ENCODE measurements at regions not wholly inside any gene's neighbourhood (a gene's known extent, or its start where the extent isn't known, plus 50 kb on each side); places are given as distances from the start of the nearest gene placed in this dataset.

GRCh38 chr3:22942981-22943380 is 260.1 kb upstream of the UBE2E2 start:
- Histone ChIP-seq H3K36me3 (ENCODE audit: insufficient read depth, low read length) (no peaks in the 10 kb centered on the region), H3K27me3 (ENCODE audit: insufficient read depth, low read length) (no peaks in the 10 kb centered on the region), H3K4me1 (ENCODE audit: insufficient read depth, low read length) (no peaks in the 10 kb centered on the region), H3K9me3 (ENCODE audit: insufficient read depth, low read depth, low read length) (no peaks in the 10 kb centered on the region), H3K9ac (ENCODE audit: low read depth, low read length) (no peak overlapping the region), H3K27ac (ENCODE audit: low read depth, low read length) (no peak overlapping the region), H3K4me3 (ENCODE audit: low read length) (no peak overlapping the region)

GRCh38 chr3:22947851-22948250 is 255.3 kb upstream of the UBE2E2 start:
- no peaks in the 10 kb centered on the region for H3K9me3 ChIP-seq (ENCODE audit: insufficient read depth, low read depth, low read length)
- no peaks in the 10 kb centered on the region for H3K27me3 ChIP-seq (ENCODE audit: insufficient read depth, low read length)
- H3K4me3 ChIP-seq (ENCODE audit: low read length) = no peak overlapping the region
- no peak overlapping the region for H3K9ac ChIP-seq (ENCODE audit: low read depth, low read length)
- H3K4me1 ChIP-seq (ENCODE audit: insufficient read depth, low read length) = no peaks in the 10 kb centered on the region
- no peak overlapping the region for H3K27ac ChIP-seq (ENCODE audit: low read depth, low read length)
- H3K36me3 ChIP-seq (ENCODE audit: insufficient read depth, low read length) = no peaks in the 10 kb centered on the region
- 91% methylated on average over 2 of the region's 2 CpGs for WGBS

GRCh38 chr3:22951910-22952309 is 251.2 kb upstream of the UBE2E2 start:
- Histone ChIP-seq H3K27me3 (ENCODE audit: insufficient read depth, low read length) (no peaks in the 10 kb centered on the region), H3K36me3 (ENCODE audit: insufficient read depth, low read length) (no peaks in the 10 kb centered on the region), H3K4me1 (ENCODE audit: insufficient read depth, low read length) (no peaks in the 10 kb centered on the region)

GRCh38 chr3:22952860-22953259 is 250.3 kb upstream of the UBE2E2 start:
- Histone ChIP-seq H3K4me1 (ENCODE audit: insufficient read depth, low read length) (no peaks in the 10 kb centered on the region), H3K9ac (ENCODE audit: low read depth, low read length) (no peak overlapping the region), H3K9me3 (ENCODE audit: insufficient read depth, low read depth, low read length) (no peaks in the 10 kb centered on the region), H3K36me3 (ENCODE audit: insufficient read depth, low read length) (no peaks in the 10 kb centered on the region), H3K4me3 (ENCODE audit: low read length) (no peak overlapping the region), H3K27me3 (ENCODE audit: insufficient read depth, low read length) (no peaks in the 10 kb centered on the region), H3K27ac (ENCODE audit: low read depth, low read length) (no peak overlapping the region)
- WGBS = 88% methylated on average over 3 of the region's 3 CpGs

More at GRCh38 chr3:22951910-22952309, 251.2 kb upstream of the UBE2E2 start:
- Histone ChIP-seq H3K4me3 (ENCODE audit: low read length) (no peak overlapping the region), H3K27ac (ENCODE audit: low read depth, low read length) (no peak overlapping the region), H3K9ac (ENCODE audit: low read depth, low read length) (no peak overlapping the region), H3K9me3 (ENCODE audit: insufficient read depth, low read depth, low read length) (no peaks in the 10 kb centered on the region)

- H3K27me3 ChIP-seq (ENCODE audit: insufficient read depth, low read length) = no peaks in the 10 kb centered on the region
- H3K4me3 ChIP-seq (ENCODE audit: low read length) = no peak overlapping the region
- H3K9me3 ChIP-seq (ENCODE audit: insufficient read depth, low read depth, low read length) = no peaks in the 10 kb centered on the region
- H3K9ac ChIP-seq (ENCODE audit: low read depth, low read length) = no peak overlapping the region
- no peak overlapping the region for H3K27ac ChIP-seq (ENCODE audit: low read depth, low read length)
- WGBS = 74% methylated on average over 3 of the region's 3 CpGs
- H3K36me3 ChIP-seq (ENCODE audit: insufficient read depth, low read length) = no peaks in the 10 kb centered on the region
- H3K4me1 ChIP-seq (ENCODE audit: insufficient read depth, low read length) = no peaks in the 10 kb centered on the region
Observed at GRCh38 chr3:22959593-22959992, 243.5 kb upstream of the UBE2E2 start.

GRCh38 chr3:22960105-22960984 is 242.8 kb upstream of the UBE2E2 start:
- Histone ChIP-seq H3K4me1 (ENCODE audit: insufficient read depth, low read length) (no peaks in the 10 kb centered on the region), H3K27ac (ENCODE audit: low read depth, low read length) (no peak overlapping the region), H3K9me3 (ENCODE audit: insufficient read depth, low read depth, low read length) (no peaks in the 10 kb centered on the region), H3K9ac (ENCODE audit: low read depth, low read length) (no peak overlapping the region), H3K27me3 (ENCODE audit: insufficient read depth, low read length) (no peaks in the 10 kb centered on the region), H3K36me3 (ENCODE audit: insufficient read depth, low read length) (no peaks in the 10 kb centered on the region), H3K4me3 (ENCODE audit: low read length) (no peak overlapping the region)
- WGBS = 89% methylated on average over 1 of the region's 8 CpGs

- Histone ChIP-seq H3K27me3 (ENCODE audit: insufficient read depth, low read length) (no peaks in the 10 kb centered on the region), H3K9ac (ENCODE audit: low read depth, low read length) (no peak overlapping the region), H3K4me3 (ENCODE audit: low read length) (no peak overlapping the region), H3K36me3 (ENCODE audit: insufficient read depth, low read length) (no peaks in the 10 kb centered on the region), H3K27ac (ENCODE audit: low read depth, low read length) (no peak overlapping the region), H3K9me3 (ENCODE audit: insufficient read depth, low read depth, low read length) (no peaks in the 10 kb centered on the region), H3K4me1 (ENCODE audit: insufficient read depth, low read length) (no peaks in the 10 kb centered on the region)
- 91% methylated on average over 1 of the region's 3 CpGs for WGBS
Observed at GRCh38 chr3:22962244-22962643, 240.9 kb upstream of the UBE2E2 start.

GRCh38 chr3:22966349-22966748 is 236.8 kb upstream of the UBE2E2 start:
- Histone ChIP-seq H3K36me3 (ENCODE audit: insufficient read depth, low read length) (no peaks in the 10 kb centered on the region), H3K9me3 (ENCODE audit: insufficient read depth, low read depth, low read length) (no peaks in the 10 kb centered on the region), H3K9ac (ENCODE audit: low read depth, low read length) (no peak overlapping the region), H3K4me3 (ENCODE audit: low read length) (no peak overlapping the region), H3K27ac (ENCODE audit: low read depth, low read length) (no peak overlapping the region), H3K4me1 (ENCODE audit: insufficient read depth, low read length) (no peaks in the 10 kb centered on the region), H3K27me3 (ENCODE audit: insufficient read depth, low read length) (no peaks in the 10 kb centered on the region)

- Histone ChIP-seq H3K27ac (ENCODE audit: low read depth, low read length) (no peak overlapping the region), H3K9me3 (ENCODE audit: insufficient read depth, low read depth, low read length) (no peaks in the 10 kb centered on the region), H3K4me1 (ENCODE audit: insufficient read depth, low read length) (no peaks in the 10 kb centered on the region), H3K9ac (ENCODE audit: low read depth, low read length) (no peak overlapping the region), H3K36me3 (ENCODE audit: insufficient read depth, low read length) (no peaks in the 10 kb centered on the region), H3K4me3 (ENCODE audit: low read length) (no peak overlapping the region), H3K27me3 (ENCODE audit: insufficient read depth, low read length) (no peaks in the 10 kb centered on the region)
- WGBS = 94% methylated on average over 1 of the region's 1 CpG
Observed at GRCh38 chr3:22969276-22969675, 233.9 kb upstream of the UBE2E2 start.

- H3K36me3 ChIP-seq (ENCODE audit: insufficient read depth, low read length) = no peaks in the 10 kb centered on the region
- H3K9ac ChIP-seq (ENCODE audit: low read depth, low read length) = no peak overlapping the region
- no peaks in the 10 kb centered on the region for H3K27me3 ChIP-seq (ENCODE audit: insufficient read depth, low read length)
- 97% methylated on average over 3 of the region's 3 CpGs for WGBS
- H3K4me3 ChIP-seq (ENCODE audit: low read length) = no peak overlapping the region
- H3K27ac ChIP-seq (ENCODE audit: low read depth, low read length) = no peak overlapping the region
- H3K4me1 ChIP-seq (ENCODE audit: insufficient read depth, low read length) = no peaks in the 10 kb centered on the region
- no peaks in the 10 kb centered on the region for H3K9me3 ChIP-seq (ENCODE audit: insufficient read depth, low read depth, low read length)
Observed at GRCh38 chr3:22971497-22971896, 231.6 kb upstream of the UBE2E2 start.

GRCh38 chr3:22977042-22977441 is 226.1 kb upstream of the UBE2E2 start:
- 86% methylated on average over 2 of the region's 2 CpGs for WGBS
- Histone ChIP-seq H3K9me3 (ENCODE audit: insufficient read depth, low read depth, low read length) (no peaks in the 10 kb centered on the region), H3K36me3 (ENCODE audit: insufficient read depth, low read length) (no peaks in the 10 kb centered on the region), H3K9ac (ENCODE audit: low read depth, low read length) (no peak overlapping the region), H3K27me3 (ENCODE audit: insufficient read depth, low read length) (no peaks in the 10 kb centered on the region), H3K4me3 (ENCODE audit: low read length) (no peak overlapping the region), H3K4me1 (ENCODE audit: insufficient read depth, low read length) (peaks cover 6% of the 10 kb centered on the region; the same call in 1 of the 2 replicates), H3K27ac (ENCODE audit: low read depth, low read length) (no peak overlapping the region)
